GM12874 (cell line): ENCODE measurements at regions not wholly inside any gene's neighbourhood (a gene's known extent, or its start where the extent isn't known, plus 50 kb on each side); places are given as distances from the start of the nearest gene placed in this dataset.

ENCODE experiments used
- CTCF ChIP-seq: IDR thresholded peaks from 2 replicates; pipeline ENCODE4 v1.5.1; 2011; ENCODE audit warnings: low read depth, mild to moderate bottlenecking, control low read depth, low read length, moderate library complexity; ENCODE audit not compliant: insufficient read depth

- TF ChIP-seq CTCF, result no peak
Measured at GRCh38 chr14:42187846-42188245, 581.2 kb downstream of the LRFN5 start.

GRCh38 chr14:42185718-42186117 lies 579.0 kb downstream of the LRFN5 start:
- no peak for TF ChIP-seq CTCF

DNA sequence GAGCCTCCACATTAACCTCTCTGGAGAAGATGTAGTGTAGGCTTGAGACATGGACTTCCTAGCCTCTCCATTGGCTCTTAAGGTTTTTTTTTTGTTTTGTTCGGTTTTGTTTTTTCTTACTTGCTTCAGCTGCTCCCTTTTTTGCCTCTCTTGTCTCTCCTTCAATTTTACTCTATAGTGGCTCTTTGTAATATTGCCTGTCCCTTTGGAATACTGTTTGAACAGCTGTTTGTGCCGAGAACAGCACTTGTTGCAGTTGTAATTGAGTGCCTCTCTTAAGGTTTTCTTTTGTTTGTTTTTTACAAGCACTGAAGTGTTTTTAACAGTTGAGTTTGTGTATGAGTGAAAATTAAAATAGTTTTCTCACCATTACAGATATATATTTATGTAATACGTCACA lies 567.7 kb downstream of the LRFN5 start:
- TF ChIP-seq CTCF, result no peak

- TF ChIP-seq CTCF, result no peak
Measured at GRCh38 chr14:42173206-42173605, 566.5 kb downstream of the LRFN5 start.

DNA sequence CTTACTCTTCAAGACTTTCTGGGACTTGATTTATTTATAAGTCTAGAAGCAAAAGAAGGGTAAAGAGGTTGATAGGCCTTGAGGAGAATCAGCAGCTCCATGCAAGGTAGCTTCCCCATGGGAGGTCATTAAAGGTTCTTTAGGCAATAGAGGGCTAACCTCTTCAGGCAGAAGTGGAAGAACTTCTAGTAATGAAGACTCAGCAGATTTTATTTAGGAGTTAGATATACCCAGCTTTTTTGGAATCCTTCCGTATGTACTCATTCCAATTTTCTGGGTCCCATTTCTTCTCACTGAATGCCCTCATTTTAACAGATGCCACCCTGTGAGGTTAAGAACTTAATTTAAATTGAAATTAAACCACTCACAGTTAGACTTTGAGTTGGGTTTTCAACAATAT lies 565.6 kb downstream of the LRFN5 start:
- no peak for TF ChIP-seq CTCF

DNA sequence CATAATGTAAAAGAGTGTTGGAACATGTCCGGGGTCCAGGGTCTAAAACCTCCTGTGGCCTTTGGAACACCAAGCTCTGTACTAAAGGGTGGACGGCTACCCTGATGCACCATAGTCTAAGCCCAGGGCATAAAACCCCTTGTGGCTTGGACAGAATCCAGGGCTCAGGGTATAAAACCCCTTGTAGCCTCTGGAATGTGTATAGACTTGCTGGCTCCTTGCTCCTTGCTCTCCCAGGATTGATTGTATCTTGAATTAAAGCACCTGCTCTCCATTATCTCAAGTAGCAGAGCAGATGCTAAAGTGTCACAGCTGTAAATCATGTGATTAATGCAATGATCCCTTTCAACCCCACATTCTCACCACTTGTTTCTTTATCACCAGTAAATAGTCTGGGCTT lies 556.5 kb downstream of the LRFN5 start:
- no peak for TF ChIP-seq CTCF

DNA sequence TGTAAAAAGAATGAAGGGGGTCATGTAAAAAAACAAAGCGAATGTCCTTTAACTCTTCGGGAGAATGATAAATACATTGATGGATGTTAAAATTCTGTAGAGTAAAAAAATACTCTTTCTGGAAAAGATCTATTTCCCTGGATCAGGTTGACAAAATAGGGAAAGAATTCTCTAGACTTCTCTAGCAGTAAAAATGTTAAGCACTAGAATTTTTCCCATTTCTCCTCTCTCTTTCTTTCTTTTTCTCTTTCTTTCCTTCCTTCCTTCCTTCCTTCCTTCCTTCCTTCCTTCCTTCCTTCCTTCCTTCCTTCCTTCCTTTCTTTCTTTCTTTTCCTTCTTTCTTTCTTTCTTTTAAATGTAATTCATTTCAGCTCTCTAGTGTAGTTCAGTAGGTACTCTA lies 552.5 kb downstream of the LRFN5 start:
- no peak for TF ChIP-seq CTCF
